ENCODE measurements at regions not wholly inside any gene's neighbourhood (a gene's known extent, or its start where the extent isn't known, plus 50 kb on each side); places are given as distances from the start of the nearest gene placed in this dataset.

- DNase-seq (ENCODE audit: low spot score), result no peak
Measured at GRCh38 chr17:83144421-83145357, 65.3 kb downstream of the METRNL start.

DNA sequence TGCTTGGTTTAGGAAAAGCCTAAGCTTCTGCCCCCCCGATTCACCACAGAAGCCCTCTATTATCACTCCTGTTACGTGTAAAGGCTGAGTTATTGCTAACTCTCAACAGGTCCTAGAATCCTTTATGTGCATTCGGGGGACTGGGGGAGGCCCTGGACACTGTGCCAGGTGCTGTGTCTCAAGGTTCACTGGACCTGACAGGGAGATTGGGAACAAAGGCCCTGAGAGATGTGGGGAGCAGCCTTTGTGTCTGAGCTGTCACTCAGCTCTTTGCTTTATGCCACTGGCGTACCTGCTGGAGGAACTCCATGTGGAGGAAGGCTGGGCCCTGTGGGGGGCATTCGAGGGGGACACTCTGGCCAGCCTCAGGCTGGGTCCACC lies 65.9 kb downstream of the METRNL start:
- no peak for DNase-seq (ENCODE audit: low spot score)

DNA sequence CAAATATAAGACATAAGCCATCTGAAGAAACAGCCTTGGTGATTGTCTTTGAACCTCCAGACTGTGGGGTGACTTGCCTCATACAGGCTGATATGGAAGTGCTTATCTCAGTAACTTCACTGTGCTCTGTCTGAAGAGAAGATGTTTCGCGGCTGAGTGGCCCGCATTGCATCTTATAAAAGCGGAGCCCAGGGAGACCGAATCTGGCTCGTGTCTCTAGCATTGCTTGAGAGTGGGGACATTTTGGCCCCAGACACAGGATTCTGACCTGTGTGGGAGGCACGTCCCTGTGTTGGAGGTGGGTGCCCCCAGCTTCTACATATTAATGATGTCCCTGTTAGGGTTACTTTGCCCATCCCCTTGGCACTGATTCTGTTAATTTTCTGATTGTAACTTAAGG lies 66.4 kb downstream of the METRNL start:
- DNase-seq (ENCODE audit: low spot score), result no peak

DNA sequence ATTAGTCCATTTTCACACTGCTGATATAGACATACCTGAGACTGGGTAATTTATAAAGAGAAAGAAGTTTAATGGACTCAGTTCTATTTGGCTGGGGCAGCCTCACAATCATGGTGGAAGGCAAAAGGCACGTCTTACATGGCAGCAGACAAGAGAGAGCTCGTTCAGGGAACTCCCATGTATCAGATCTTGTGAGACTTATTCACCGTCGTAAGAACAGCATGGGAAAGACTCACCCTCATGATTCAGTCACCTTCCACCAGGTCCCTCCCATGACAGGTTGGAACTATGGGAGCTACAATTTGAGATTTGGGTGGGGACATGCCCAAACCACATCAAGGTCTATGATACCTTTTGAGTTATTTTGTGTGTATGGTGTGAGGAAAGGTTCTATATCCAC lies 66.9 kb downstream of the METRNL start:
- no peak for DNase-seq (ENCODE audit: low spot score)

DNA sequence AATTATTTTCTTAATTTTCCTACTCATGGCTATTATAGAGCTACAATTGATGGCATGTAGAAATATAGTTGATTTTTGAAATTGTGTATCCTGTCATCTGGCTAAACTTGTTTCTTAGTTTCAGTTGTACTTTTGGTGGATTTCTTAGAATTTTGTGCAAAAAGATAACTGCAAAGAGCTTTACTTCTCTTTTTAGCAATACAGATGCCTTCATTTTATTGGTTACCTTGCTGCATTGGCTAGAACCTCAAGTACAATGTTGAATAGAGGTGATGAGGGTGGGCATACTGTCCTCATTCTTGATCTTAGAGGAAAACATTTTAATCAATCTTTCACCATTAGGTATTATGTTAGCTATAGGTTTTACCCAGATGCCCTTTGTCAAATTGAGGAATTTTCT lies 67.9 kb downstream of the METRNL start:
- DNase-seq (ENCODE audit: low spot score), result no peak

GRCh38 chr17:83148317-83149028 lies 69.1 kb downstream of the METRNL start:
- DNase-seq (ENCODE audit: low spot score), result no peak

DNA sequence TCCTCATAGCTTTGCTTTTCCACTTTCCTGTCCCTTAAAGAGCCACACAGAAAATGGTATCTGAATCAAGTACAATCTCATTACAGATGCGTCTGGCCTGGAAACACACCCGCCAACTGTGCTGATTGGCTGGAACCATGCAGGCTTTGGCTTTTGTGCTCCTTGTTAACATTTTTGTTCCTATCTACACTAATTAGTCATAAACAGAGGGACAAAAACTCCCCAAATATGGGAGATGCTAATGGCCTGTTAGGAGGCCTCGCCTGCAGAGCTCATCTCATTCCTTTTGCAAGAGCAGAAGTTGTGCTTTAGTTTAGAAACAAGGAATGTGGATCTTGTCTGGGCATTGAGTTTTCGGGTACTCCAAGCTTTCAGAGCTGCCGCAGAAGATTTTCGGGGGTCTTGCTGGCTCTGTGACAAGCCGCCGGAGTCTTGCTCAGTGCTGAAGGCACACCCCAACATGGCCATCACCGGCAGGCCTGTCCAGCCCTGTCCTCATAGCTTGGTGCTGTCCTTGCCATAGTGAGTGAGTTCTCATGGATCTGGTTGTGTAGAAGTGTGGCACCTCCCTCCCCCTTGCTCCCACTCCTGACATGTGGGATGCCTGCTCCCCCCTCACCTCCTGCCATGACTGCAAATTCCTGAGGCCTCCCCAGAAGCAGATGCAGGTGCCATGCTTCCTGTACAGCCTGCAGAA lies 69.8 kb downstream of the METRNL start:
- DNase-seq (ENCODE audit: low spot score), result no peak

DNA sequence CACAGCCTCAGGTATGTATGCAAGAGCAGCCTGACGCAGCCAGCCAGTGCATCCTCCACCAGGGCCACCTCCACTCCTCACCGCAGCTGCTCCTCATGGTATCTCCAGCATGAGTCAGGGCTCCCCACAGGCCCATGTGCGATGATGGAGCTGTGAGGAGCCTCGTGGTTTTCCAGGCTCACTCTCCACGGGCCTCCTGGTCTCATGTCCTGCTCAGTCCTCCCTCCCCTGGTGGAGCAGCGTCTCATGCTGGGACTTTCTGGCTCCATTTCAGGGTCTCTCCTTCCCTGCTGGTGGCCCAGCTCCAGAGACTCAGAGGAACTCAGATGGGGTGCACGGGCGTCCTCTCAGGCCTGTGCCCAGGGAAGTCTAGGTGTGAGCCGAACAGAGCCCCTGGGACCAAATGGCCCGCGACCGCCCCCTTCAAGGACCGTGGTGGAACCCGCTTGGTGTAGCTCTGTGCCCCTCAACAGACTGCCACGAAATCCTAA lies 70.4 kb downstream of the METRNL start:
- DNase-seq (ENCODE audit: low spot score), result no peak

GRCh38 chr17:83150369-83151055 lies 71.1 kb downstream of the METRNL start:
- no peak for DNase-seq (ENCODE audit: low spot score)

DNA sequence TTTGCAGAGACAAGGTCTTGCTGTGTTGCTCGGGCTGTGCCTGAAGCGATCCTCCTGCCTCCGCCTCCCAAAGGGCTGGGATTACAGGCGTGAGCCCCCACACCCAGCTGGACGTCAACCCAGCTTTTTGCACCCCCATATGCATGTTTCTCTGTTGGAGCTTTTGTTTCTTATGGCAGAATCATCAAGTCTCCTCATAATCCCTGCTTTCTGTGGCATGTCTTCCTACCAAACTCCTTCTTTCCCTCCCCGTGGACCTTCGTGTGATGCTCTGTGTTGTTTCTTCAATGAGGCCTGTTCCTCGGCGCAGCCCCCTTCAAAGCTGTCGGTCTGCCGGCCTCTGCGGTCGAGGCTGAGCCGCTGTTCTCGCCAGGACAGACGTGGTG lies 71.6 kb downstream of the METRNL start:
- DNase-seq (ENCODE audit: low spot score), result no peak

DNA sequence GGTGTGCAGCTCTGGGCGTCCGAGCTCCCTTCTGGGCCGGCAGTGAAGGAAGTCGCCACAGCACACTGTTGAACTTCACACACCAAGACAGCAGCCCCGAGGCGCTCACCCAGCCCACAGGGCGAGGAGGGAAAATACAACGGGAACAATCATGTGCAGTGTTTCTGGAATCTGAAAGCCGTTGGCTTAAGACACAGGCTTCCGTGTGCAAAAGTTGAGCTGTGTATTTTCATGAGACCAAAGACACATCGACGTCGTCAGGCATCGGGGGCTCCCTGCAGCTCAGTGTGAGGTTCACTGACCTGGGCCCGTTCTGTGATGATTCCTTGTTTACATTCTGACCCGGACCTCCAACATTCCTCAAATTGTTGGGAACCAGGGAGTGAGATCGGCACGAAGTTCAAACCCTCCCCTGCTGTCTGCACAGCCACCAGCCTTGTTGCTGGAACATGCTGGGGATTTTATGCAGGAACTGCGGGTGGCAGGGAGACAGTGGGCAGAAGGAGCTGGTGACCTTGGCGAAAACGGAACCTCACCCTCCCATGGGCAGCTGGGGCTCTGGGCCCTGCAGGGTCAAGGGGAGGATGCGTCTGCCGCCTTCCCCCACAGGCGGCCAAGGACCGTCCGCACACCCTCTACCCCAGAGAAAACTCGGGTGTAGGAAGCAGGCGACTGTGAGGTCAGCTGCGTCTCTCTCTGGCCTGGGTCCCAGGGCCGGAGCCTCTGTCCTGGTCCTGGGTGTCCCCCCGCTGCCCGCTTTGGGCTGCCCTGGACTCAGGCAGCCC lies 72.2 kb downstream of the METRNL start:
- DNase-seq (ENCODE audit: low spot score), result no peak

GRCh38 chr17:83152227-83152744 lies 72.9 kb downstream of the METRNL start:
- DNase-seq (ENCODE audit: low spot score), result no peak

DNA sequence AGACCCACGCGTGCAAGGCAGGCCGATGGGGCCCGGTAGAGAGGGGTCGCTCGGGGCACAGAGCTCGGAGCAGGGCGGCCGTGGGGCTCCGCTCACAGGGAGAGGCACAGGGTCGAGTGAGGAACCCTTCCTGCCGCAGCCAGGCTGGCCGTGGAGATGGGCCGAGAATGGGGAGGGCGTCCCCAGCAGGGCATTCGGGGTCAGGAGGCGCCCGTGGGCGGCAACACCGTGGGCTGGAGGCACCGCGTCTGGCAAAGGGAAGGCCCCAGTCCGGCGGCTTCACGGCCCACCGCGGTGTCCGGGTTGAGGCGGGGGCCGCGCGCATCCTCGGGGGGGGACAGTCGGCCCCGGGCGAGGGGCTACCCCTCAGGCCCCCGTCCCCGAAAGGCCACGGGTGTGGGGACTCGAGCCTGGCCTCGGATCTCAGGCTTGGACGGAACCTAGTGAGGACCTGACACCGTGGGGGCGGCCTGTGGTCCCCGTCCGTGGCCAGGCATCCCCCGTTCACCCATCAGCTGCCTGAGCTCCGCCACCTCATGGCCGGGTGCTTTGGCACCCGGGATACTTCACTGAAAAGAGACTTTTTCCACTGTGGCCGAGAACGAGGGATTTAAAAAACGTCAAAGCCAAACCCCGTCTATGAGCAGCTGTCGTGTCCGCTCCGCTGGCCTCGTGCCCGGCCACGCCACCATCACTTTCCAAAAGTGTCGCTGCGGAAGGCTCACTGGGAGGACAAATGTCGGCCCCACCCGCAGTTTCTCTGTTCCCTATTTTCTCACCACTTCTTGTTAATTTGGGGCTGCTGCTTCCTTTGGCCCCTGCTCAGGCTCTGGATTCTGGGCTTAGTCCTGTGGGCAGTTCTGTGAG lies 73.6 kb downstream of the METRNL start:
- DNase-seq (ENCODE audit: low spot score), result peak; percentile 56

GRCh38 chr17:83153681-83154310 lies 74.4 kb downstream of the METRNL start:
- no peak for DNase-seq (ENCODE audit: low spot score)

DNA sequence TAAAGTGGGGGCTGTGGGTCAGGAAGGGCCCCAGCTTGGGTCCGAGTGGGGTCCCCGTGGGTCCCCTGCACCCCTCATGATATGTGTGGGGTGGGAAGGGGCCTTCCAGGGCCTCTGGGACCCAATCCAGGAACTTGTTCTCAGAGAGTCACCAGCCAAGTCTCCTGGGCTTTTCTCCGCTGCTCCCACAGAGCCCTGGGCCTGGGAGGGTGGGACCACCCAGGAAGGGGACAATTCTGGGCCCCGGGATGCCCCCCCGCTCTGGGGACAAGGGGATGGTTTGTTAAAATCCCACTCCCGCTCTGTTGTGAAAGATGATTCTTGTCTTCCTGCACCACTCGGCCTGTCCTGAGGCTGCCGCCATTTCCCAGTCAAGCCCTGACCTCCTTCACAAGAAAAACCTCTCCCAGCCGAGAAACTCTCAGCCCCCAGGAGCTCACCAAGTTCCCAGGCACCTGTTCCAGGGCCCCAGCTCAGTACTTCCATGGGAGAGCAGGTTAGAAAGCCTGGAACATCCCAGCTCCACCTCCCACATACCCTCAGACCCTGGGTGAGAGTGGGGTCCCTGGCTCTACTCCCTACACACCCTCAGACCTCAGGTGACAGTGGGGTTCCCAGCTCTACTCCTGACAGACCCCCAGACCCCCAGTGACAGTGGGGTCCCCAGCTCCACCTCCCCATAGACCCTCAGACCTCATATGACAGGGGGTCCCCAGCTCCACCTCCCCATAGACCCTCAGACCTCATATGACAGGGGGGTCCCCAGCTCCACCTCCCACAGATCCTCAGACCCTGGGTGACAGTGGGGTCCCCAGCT lies 75.1 kb downstream of the METRNL start:
- DNase-seq (ENCODE audit: low spot score), result no peak

- no peak for DNase-seq (ENCODE audit: low spot score)
Measured at GRCh38 chr17:83155128-83156121, 76.0 kb downstream of the METRNL start.

GRCh38 chr17:83156408-83156807 lies 77.0 kb downstream of the METRNL start:
- no peak for DNase-seq (ENCODE audit: low spot score)
